NCI-H748 (cell line): ENCODE measurements at regions not wholly inside any gene's neighbourhood (a gene's known extent, or its start where the extent isn't known, plus 50 kb on each side); places are given as distances from the start of the nearest gene placed in this dataset.
"Not testable (repeated sequence)": the region's sequence is repeated elsewhere in the genome, so short reads cannot be mapped to it uniquely, and the experiment has no call there.

Experiments
- DNase-seq: peaks from one replicate; lab custom pipeline; 2025; ENCODE audit not compliant: unreplicated experiment; lab: John Stamatoyannopoulos, UW

- no peak for DNase-seq
These were observed 568.9 kb upstream of the NR2F2 start for GRCh38 chr15:95761501-95762165.

- no peak for DNase-seq
These were observed 567.1 kb upstream of the NR2F2 start for GRCh38 chr15:95763426-95763825.

- DNase-seq: no peak
These were observed 565.3 kb upstream of the NR2F2 start for GRCh38 chr15:95765161-95765560.

- DNase-seq: no peak
These were observed 560.3 kb upstream of the NR2F2 start for GRCh38 chr15:95770196-95770595.

- no peak for DNase-seq
These were observed 557.5 kb upstream of the NR2F2 start for GRCh38 chr15:95772982-95773381.

- no peak for DNase-seq
These were observed 546.0 kb upstream of the NR2F2 start for GRCh38 chr15:95784508-95784907.

- not testable (repeated sequence) for DNase-seq
These were observed 545.2 kb upstream of the NR2F2 start for GRCh38 chr15:95785276-95785675.

- no peak for DNase-seq
These were observed 537.3 kb upstream of the NR2F2 start for GRCh38 chr15:95793231-95793630.

- no peak for DNase-seq
These were observed 535.1 kb upstream of the NR2F2 start for GRCh38 chr15:95795386-95795785.

GRCh38 chr15:95799286-95800200, 531.0 kb upstream of the NR2F2 start:
- DNase-seq: no peak

GRCh38 chr15:95804484-95804883, 526.0 kb upstream of the NR2F2 start:
- DNase-seq: no peak

- DNase-seq: no peak
These were observed 518.0 kb upstream of the NR2F2 start for GRCh38 chr15:95812491-95812890.

GRCh38 chr15:95814908-95815307, 515.6 kb upstream of the NR2F2 start:
- no peak for DNase-seq

- no peak for DNase-seq
These were observed 513.9 kb upstream of the NR2F2 start for GRCh38 chr15:95816591-95816990.

- DNase-seq: no peak
These were observed 507.5 kb upstream of the NR2F2 start for GRCh38 chr15:95822961-95823360.

- no peak for DNase-seq
These were observed 505.3 kb upstream of the NR2F2 start for GRCh38 chr15:95825208-95825607.

- no peak for DNase-seq
These were observed 504.7 kb upstream of the NR2F2 start for GRCh38 chr15:95825671-95826411.

- DNase-seq: no peak
These were observed 503.9 kb upstream of the NR2F2 start for GRCh38 chr15:95826412-95827195.

GRCh38 chr15:95829062-95829461, 501.4 kb upstream of the NR2F2 start:
- no peak for DNase-seq

GRCh38 chr15:95830281-95830680, 500.2 kb upstream of the NR2F2 start:
- no peak for DNase-seq

GRCh38 chr15:95832668-95833067, 497.8 kb upstream of the NR2F2 start:
- no peak for DNase-seq
